ENCODE measurements at regions not wholly inside any gene's neighbourhood (a gene's known extent, or its start where the extent isn't known, plus 50 kb on each side); places are given as distances from the start of the nearest gene placed in this dataset.

- DNase-seq = no peak
Measured at GRCh38 chr3:157573780-157574378, 70.7 kb upstream of the VEPH1 start.

- DNase-seq = no peak
Measured at GRCh38 chr3:157573281-157573680, 70.1 kb upstream of the VEPH1 start.

GRCh38 chr3:157572559-157573270 lies 69.5 kb upstream of the VEPH1 start:
- DNase-seq = peak; percentile 84

- no peak for DNase-seq
Measured at GRCh38 chr3:157566596-157566995, 63.4 kb upstream of the VEPH1 start.

GRCh38 chr3:157559401-157559800 lies 56.2 kb upstream of the VEPH1 start:
- no peak for DNase-seq
